CD4-positive, alpha-beta T cell treated with Interferon gamma for 1 hour (primary cell): ENCODE measurements at regions not wholly inside any gene's neighbourhood (a gene's known extent, or its start where the extent isn't known, plus 50 kb on each side); places are given as distances from the start of the nearest gene placed in this dataset.
"Not testable (repeated sequence)": the region's sequence is repeated elsewhere in the genome, so short reads cannot be mapped to it uniquely, and the experiment has no call there.

Source experiments
- DNase-seq: peaks from one replicate; pipeline ENCODE4 v3.0.0-alpha.2; 2020

DNA sequence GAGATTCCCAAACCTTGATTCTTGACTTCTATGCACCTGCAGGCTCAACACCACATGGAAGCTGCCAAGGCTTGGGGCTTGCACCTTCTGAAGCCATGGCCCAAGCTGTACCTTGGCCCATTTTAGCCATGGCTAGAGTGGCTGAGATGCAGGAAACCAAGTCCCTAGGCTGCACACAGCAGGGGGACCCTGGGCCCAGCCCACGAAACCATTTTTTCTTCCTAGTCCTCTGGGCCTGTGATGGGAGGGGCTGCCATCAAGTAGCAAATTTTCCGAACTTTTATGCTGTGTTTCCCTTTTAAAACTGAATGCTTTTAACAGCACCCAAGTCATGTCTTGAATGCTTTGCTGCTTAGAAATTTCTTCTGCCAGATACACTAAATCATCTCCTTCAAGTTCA is 253.9 kb upstream of the RPS23 start:
- DNase-seq = not testable (repeated sequence)

DNA sequence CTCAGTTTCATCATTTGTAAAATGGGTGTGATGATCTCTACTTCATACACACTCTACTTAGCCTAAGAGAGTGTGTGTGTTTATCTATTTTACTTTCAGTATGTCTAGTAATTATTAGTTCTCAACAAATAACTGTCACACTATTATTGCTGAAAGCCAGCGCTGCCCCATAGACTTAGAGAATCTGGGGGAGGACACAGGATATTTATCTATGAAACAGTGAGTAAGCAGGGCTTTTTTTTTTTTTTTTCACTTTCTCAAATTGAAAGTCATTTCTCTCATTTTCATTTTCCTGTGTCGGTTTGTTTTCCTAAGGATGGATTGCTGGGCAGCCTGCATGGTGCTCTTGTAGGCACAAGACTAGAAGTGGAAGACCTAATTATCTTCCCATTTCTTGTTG is 248.4 kb upstream of the RPS23 start:
- DNase-seq = no peak

DNA sequence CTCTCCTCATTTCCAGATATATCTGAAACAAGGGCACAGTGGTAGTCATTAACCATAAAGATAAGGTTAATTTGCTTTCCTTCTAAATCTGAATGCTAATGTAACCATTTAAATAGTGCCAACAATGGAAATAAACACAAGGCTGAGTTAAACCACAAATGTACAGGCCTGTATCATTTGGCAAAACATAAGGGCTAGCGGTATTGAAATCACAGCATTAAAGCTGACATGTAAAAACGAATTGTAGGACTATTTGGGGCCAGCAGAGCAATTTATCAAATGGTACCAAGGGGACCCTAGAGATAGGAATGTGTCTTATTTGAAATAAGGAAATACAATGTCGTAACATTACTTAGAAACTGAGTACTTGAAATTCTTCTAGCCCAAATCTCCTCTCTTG is 247.5 kb upstream of the RPS23 start:
- DNase-seq = no peak

DNA sequence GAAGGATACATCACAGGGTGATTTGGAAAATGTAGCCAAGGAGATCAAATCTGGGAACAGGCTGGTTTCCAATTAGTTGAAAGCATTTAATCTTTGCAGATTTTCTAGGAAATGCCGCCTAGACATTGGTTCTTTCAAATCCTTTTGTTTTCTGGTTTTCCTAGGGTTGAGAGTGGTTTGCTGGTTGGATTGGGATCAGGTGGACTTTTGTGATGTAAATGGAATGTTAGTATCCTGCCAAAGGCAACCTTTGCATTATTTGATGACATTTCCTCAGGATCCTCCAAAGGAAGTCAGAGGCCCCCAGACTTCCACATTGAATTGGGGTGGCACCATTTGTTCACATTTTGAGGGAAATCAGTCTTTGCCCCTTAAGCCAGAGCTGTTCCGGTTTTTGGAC is 245.5 kb upstream of the RPS23 start:
- no peak for DNase-seq

- no peak for DNase-seq
These were observed 244.7 kb upstream of the RPS23 start for GRCh38 chr5:82522897-82523296.

DNA sequence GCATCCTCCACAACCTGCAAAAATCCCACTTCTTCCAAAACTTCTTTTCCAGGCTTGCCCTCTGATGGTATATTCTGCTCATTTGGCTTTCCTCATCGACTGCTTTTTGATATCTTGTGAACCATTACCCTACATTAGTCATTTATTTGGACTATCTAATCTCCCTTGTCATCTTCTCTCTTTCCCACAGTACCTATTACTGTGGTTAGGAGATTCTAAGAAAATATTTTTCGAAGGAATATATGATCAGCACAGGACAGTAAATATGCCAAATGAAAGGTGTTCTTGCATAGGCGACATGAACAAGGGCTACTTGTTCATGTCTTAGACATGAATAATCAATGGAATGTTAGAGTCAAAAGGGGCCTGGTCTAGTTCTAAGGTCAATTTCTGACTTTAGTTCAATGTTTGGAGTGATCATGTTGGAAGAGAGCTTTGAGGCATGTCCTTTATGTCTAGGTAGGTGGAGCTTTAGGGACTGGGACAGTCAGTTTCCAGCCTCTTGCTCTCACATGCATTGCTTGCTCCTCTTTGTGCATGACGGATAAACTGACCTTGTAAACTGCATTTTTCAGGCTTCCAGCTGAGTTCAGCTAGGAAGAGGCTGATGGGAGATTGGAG is 243.4 kb upstream of the RPS23 start:
- DNase-seq = no peak

- no peak for DNase-seq
These were observed 241.4 kb upstream of the RPS23 start for GRCh38 chr5:82519558-82519957.

DNA sequence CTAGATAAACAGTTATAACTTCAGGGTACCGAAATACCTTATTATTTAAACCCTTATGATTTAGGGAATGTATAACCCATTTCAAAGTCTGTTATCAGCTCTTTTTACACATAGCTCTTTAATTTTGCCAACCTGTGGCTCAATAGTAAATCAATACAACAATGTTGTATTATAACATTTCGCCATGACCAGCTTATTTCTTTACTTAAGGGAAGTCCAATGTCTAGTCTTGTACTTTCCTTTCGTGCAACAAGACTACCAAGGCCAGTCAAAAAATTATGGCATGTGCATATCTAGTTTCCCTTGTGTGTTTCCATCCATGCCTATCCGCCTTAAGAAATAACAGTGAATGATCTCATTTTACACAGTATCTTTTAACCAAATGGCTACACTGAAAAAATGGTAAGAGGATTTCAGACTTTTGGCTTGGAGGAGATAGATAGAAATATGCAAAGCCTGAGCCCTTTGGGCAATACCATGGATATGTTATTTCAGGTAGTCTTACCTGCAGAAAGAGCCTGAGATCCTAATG is 239.5 kb upstream of the RPS23 start:
- no peak for DNase-seq

- DNase-seq = no peak
These were observed 235.6 kb upstream of the RPS23 start for GRCh38 chr5:82513738-82514137.

GRCh38 chr5:82512025-82512424 is 233.9 kb upstream of the RPS23 start:
- DNase-seq = no peak

GRCh38 chr5:82511134-82511533 is 233.0 kb upstream of the RPS23 start:
- no peak for DNase-seq

DNA sequence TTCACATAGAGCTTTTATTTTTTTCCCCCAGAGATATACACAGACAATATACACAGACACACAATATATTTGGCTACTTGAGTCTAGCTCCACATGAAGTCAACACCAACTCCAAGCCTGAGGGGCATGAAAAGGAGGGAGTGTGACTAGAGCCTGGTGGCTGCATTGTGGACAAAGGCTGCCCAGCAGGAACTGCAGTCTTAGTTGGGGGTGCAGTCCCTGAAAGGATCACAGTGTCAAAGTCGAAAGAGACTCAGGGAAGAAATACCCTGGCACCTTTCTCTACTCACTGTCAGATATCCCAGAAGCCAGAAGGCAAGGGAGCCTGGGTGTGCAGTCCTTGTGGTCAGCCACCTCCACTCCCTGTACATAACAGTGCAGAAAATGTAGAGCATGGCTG is 231.6 kb upstream of the RPS23 start:
- no peak for DNase-seq

DNA sequence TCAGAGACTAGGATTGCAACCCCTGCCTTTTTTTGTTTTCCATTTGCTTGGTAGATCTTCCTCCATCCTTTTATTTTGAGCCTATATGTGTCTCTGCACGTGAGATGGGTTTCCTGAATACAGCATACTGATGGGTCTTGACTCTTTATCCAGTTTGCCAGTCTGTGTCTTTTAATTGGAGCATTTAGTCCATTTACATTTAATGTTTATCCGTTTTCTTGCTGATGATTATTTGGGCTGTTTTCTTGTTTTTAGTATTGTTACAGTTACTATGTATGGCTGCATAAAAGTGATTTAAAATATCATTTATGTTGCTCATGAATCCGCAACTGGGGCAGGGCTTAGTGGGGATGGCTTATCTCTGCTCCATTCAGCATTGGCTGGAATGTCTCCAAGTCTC is 228.2 kb upstream of the RPS23 start:
- not testable (repeated sequence) for DNase-seq

- no peak for DNase-seq
These were observed 221.6 kb upstream of the RPS23 start for GRCh38 chr5:82499725-82500244.

- no peak for DNase-seq
These were observed 219.1 kb upstream of the RPS23 start for GRCh38 chr5:82497242-82497641.

DNA sequence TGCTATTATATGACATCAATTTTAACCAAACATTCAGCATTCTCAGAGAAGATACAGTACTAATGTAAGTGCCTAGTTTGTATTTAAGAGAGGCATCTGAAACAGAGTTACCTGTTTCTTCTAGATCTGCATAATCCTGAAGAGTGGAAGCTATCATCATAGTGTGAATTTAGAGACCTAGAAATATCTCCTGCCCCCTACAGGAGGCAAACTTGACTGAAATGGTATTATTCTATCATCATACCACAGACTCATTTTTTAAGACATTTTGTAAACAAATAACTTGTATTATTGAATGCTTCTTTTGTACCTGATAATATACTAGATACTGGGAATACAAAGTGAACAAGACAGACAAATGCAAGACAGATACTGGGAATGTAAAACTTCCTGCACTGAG is 216.8 kb upstream of the RPS23 start:
- no peak for DNase-seq

- no peak for DNase-seq
These were observed 215.1 kb upstream of the RPS23 start for GRCh38 chr5:82493221-82493620.

DNA sequence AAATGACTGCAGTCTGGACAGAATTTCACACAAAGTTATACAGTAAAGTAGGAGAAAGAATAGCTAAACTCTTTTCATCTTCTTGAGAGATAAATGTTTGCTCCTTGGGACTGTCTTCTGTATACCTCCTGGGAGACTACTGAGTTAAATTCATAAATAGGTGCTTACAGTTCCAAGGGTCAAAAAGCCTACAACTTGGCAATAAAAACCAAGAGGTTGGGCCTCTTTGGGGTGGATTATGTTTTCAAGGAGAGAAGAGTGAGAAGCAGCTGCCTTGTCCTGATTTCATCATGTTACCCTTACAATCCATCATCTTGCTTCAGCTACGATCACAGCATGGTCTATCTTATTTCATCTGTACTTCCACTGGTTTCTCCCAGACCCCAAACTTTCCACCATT is 213.2 kb upstream of the RPS23 start:
- DNase-seq = no peak

- DNase-seq = no peak
These were observed 211.5 kb upstream of the RPS23 start for GRCh38 chr5:82489683-82490082.

- no peak for DNase-seq
These were observed 209.0 kb upstream of the RPS23 start for GRCh38 chr5:82487131-82487530.

DNA sequence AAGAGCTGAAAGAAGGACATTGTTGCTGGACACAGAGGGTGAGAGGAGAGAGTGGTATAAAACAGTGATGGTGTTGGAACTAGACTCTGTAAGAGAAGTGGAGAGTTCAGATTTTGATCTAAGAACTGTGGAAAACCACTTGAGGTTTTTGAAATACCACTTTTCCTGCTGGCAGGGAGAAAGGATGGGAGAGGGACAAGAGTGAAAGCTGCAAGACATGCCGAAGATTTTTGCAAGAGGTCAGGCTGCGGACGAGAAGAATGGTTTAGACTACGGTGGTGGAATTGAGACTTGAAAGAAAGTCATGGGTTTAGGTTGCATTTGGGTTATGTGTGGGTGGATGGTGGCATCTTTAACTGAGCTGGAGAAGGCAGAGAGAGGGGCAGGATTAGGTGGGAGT is 202.2 kb upstream of the RPS23 start:
- no peak for DNase-seq

DNA sequence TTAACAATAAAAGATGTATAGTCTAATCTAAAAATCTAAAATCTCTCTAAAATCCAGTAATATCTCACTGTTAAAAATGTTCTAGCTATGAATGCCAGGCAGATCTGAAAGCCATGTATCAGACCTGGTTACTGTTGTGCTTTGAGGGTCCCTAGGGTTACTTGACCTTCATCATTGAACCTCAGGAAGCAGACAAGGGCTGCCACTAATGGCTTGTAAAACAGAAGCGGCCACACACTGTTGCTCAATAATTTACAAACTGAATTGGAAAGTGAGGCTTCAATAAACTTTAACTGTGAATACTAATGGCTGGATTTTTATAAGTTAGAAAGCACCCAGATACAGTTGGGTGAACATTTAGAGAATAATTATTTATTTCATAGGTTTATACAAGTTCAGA is 198.0 kb upstream of the RPS23 start:
- no peak for DNase-seq

DNA sequence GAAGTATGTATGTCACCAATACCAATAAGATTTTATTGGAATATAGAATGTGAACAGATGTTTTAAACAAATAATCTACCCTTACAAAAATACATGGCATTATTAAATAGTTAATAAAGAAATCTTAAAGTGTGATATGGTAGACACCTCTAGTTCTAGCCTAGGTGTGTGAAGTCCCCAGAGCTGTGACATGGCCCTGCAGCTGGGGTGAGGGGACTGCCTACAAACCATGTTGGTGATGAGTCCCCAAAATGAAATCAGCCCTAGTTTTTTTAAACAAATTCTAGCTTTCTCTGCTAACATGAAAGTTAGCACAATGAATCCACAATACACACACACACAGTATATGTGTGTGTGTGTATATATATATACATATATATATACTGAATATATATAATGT is 195.1 kb upstream of the RPS23 start:
- DNase-seq = no peak

DNA sequence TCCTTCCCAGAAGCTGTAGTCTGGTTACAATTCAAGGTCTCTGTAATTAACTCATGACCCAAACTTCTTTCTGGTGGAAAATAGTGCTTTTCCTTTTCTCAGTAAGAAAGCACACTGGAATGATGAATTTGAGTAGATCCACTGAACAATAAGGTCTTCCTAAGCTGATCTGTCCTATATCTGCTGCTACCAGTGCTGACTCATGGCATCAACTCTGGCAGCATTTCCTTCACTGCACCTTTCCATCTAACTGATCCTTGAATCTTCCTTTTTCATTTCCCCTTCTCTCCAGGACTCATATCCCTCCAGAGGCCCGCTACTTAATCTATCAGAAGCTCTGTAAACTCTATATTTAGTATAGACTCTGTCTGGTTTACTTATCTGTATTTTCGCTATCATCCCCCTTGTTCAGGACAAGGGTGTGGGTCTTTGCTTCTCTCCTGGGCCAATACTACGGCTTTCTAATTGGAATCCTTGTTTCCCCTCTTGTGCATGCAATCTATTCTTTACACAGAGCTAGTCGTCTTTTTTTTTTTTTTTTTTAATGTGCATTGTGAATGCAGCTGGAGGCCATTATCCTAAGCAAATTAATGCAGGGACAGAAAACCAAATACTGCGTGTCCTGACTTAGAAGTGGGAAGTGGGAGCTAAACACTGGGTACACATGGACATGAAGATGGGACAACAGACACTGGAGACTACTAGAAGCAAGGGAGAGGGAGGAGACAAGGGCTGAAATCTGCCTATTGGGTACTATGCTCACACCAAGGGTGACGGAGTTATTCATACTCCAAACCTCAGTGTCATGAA is 192.2 kb upstream of the RPS23 start:
- DNase-seq = no peak
